CD4-positive, alpha-beta memory T cell (primary cell): ENCODE measurements at regions not wholly inside any gene's neighbourhood (a gene's known extent, or its start where the extent isn't known, plus 50 kb on each side); places are given as distances from the start of the nearest gene placed in this dataset.

Experiments
- CTCF ChIA-PET: fragments of 350-600 bp; sonication (Branson Sonifier 250); formaldehyde crosslinking; loops from one replicate; lab custom pipeline; 2021; ENCODE audit warnings: inconsistent platforms; ENCODE audit not compliant: partially characterized antibody; lab: Charles Lee
- POLR2A ChIA-PET: fragments of 350-600 bp; sonication (Branson Sonifier 250); formaldehyde crosslinking; loops from one replicate; lab custom pipeline; 2021; ENCODE audit not compliant: partially characterized antibody; lab: Charles Lee
- DNase-seq, 5 donors: peaks; one replicate each; pipeline versions ENCODE4 v3.0.0 to v3.0.0-alpha.2; 2020 to 2022; ENCODE audit warnings: mixed read lengths in 1 of 5
- H3K27ac ChIP-seq: one replicate; pipeline ENCODE4 v1.7.0; 2013; ENCODE audit warnings: low read depth, low read length
- H3K27me3 ChIP-seq: 2 replicates; pipeline ENCODE4 v1.7.0; 2013; ENCODE audit warnings: mild to moderate bottlenecking, low read length, moderate library complexity; ENCODE audit not compliant: insufficient read depth
- H3K36me3 ChIP-seq: 2 replicates; pipeline ENCODE4 v1.7.0; 2013; ENCODE audit warnings: mild to moderate bottlenecking, low read length, moderate library complexity; ENCODE audit not compliant: insufficient read depth
- H3K4me1 ChIP-seq: 2 replicates; pipeline ENCODE4 v1.7.0; 2013; ENCODE audit warnings: mild to moderate bottlenecking, low read length, moderate library complexity; ENCODE audit not compliant: insufficient read depth
- H3K4me3 ChIP-seq, 2 donors: one replicate each; pipeline ENCODE4 v1.7.0; 2013; ENCODE audit warnings: low read length in 2 of 2, mild to moderate bottlenecking in 1 of 2
- H3K9me3 ChIP-seq, 2 donors: one replicate each; pipeline ENCODE4 v1.7.0; 2013; ENCODE audit warnings: low read length in 2 of 2, control low read depth in 1 of 2; ENCODE audit not compliant: control insufficient read depth in 1 of 2
- H3K27ac Mint-ChIP-seq, 7 donors: one replicate each; pipeline ENCODE4 v1.8.0; 2020 to 2021; ENCODE audit warnings: mixed read lengths in 7 of 7, mild to moderate bottlenecking in 6 of 7, inconsistent platforms in 3 of 7, moderate library complexity in 3 of 7
- H3K27me3 Mint-ChIP-seq, 2 donors: one replicate each; pipeline ENCODE4 v1.8.0; 2020 to 2021; ENCODE audit warnings: mixed read lengths in 2 of 2
- H3K36me3 Mint-ChIP-seq, 2 donors: one replicate each; pipeline ENCODE4 v1.8.0; 2020 to 2021; ENCODE audit warnings: mixed read lengths in 2 of 2, inconsistent platforms in 1 of 2, mild to moderate bottlenecking in 1 of 2
- H3K4me1 Mint-ChIP-seq, 4 donors: one replicate each; pipeline ENCODE4 v1.8.0; 2020 to 2021; ENCODE audit warnings: mixed read lengths in 4 of 4, mild to moderate bottlenecking in 1 of 4
- H3K4me3 Mint-ChIP-seq, 8 donors: one replicate each; pipeline ENCODE4 v1.8.0; 2020 to 2021; ENCODE audit warnings: mixed read lengths in 8 of 8, mild to moderate bottlenecking in 7 of 8, moderate library complexity in 6 of 8, inconsistent platforms in 3 of 8
- H3K9me3 Mint-ChIP-seq, 8 donors: one replicate each; pipeline ENCODE4 v1.8.0; 2020 to 2021; ENCODE audit warnings: mixed read lengths in 8 of 8, mild to moderate bottlenecking in 5 of 8, inconsistent platforms in 3 of 8, moderate library complexity in 1 of 8
- intact Hi-C: fragments of 100-400 bp; cut with micrococcal nuclease; formaldehyde crosslinking; loops from one replicate; pipeline ENCODE4 v1.15.1; 2023

GRCh38 chr10:120365872-120366271, 91.2 kb upstream of the PLPP4 start:
- no peak overlapping the region for H3K4me3 ChIP-seq
- H3K9me3 ChIP-seq, result no peaks in the 10 kb centered on the region
- Mint-ChIP-seq H3K4me3 (no peak overlapping the region), H3K4me1 (no peaks in the 10 kb centered on the region), H3K9me3 (peaks cover 0 to 11% (median 0%) of the 10 kb centered on the region in 8 donors), H3K27ac (no peak overlapping the region), H3K27me3 (peaks cover 0 to 2% of the 10 kb centered on the region in 2 donors), H3K36me3 (no peaks in the 10 kb centered on the region)
- no peaks in the 10 kb centered on the region for H3K27me3 ChIP-seq
- POLR2A ChIA-PET, result no interaction called here
- no peaks in the 10 kb centered on the region for H3K36me3 ChIP-seq
- CTCF ChIA-PET, result no interaction called here
- no peak for DNase-seq
- intact Hi-C loops, result no loop called here
- no peaks in the 10 kb centered on the region for H3K4me1 ChIP-seq
- no peak overlapping the region for H3K27ac ChIP-seq

- Histone ChIP-seq H3K27ac (no peak overlapping the region), H3K4me1 (no peaks in the 10 kb centered on the region), H3K27me3 (no peaks in the 10 kb centered on the region), H3K36me3 (no peaks in the 10 kb centered on the region), H3K9me3 (no peaks in the 10 kb centered on the region), H3K4me3 (no peak overlapping the region)
- peaks cover 0 to 7% (median 0%) of the 10 kb centered on the region in 8 donors for H3K9me3 Mint-ChIP-seq
- no peaks in the 10 kb centered on the region for H3K4me1 Mint-ChIP-seq
- DNase-seq, result no peak
- H3K36me3 Mint-ChIP-seq, result no peaks in the 10 kb centered on the region
- ChIA-PET POLR2A (no interaction called here), CTCF (no interaction called here)
- intact Hi-C loops, result no loop called here
- no peak overlapping the region for H3K27ac Mint-ChIP-seq
- H3K4me3 Mint-ChIP-seq, result no peak overlapping the region
- peaks cover 0 to 2% of the 10 kb centered on the region in 2 donors for H3K27me3 Mint-ChIP-seq
Measured at GRCh38 chr10:120367341-120367740, 89.7 kb upstream of the PLPP4 start.

- POLR2A ChIA-PET, result no interaction called here
- H3K4me3 ChIP-seq, result no peak overlapping the region
- peaks cover 2% of the 10 kb centered on the region in 2 donors for H3K27me3 Mint-ChIP-seq
Measured at GRCh38 chr10:120368338-120368737, 88.7 kb upstream of the PLPP4 start.

GRCh38 chr10:120368927-120369326, 88.1 kb upstream of the PLPP4 start:
- Histone ChIP-seq H3K27me3 (no peaks in the 10 kb centered on the region), H3K9me3 (no peaks in the 10 kb centered on the region), H3K27ac (no peak overlapping the region), H3K4me1 (no peaks in the 10 kb centered on the region), H3K36me3 (no peaks in the 10 kb centered on the region), H3K4me3 (no peak overlapping the region)
- Mint-ChIP-seq H3K4me1 (no peaks in the 10 kb centered on the region), H3K27ac (no peak overlapping the region), H3K27me3 (peaks cover 2% of the 10 kb centered on the region in 2 donors), H3K4me3 (no peak overlapping the region), H3K36me3 (no peaks in the 10 kb centered on the region), H3K9me3 (peaks cover 0 to 3% (median 0%) of the 10 kb centered on the region in 8 donors)
- ChIA-PET POLR2A (no interaction called here), CTCF (no interaction called here)
- no peak for DNase-seq
- intact Hi-C loops, result no loop called here

More at GRCh38 chr10:120368338-120368737, 88.7 kb upstream of the PLPP4 start:
- Mint-ChIP-seq H3K36me3 (no peaks in the 10 kb centered on the region), H3K4me3 (no peak overlapping the region), H3K27ac (no peak overlapping the region), H3K9me3 (peaks cover 0 to 3% (median 0%) of the 10 kb centered on the region in 8 donors), H3K4me1 (no peaks in the 10 kb centered on the region)
- no peak for DNase-seq
- Histone ChIP-seq H3K36me3 (no peaks in the 10 kb centered on the region), H3K27ac (no peak overlapping the region), H3K4me1 (no peaks in the 10 kb centered on the region), H3K27me3 (no peaks in the 10 kb centered on the region), H3K9me3 (no peaks in the 10 kb centered on the region)
- CTCF ChIA-PET, result no interaction called here
- intact Hi-C loops, result no loop called here

DNA sequence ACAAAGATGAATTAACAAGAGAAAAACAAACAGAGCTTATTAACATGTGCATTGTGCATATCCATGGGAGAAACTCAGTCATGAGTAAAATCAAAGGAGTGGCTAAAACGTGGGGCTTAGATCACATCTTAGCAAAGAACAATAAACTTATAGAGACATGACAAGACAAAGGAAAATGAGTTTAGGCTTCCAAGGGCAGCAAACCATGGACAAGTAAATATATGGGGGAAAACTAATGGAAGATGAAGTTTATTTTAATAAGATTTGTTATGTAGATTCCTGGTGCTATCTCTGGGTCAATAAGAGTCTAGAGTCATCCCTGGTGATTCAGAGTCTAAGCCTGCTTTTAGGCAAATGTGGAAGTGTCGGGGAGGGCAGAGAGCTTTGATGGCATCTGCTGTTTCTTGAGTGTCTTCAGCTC, 87.2 kb upstream of the PLPP4 start:
- POLR2A ChIA-PET, result no interaction called here
- no peaks in the 10 kb centered on the region for H3K4me1 Mint-ChIP-seq
- no peaks in the 10 kb centered on the region for H3K36me3 Mint-ChIP-seq
- DNase-seq, result no peak
- H3K27ac Mint-ChIP-seq, result no peak overlapping the region
- H3K4me3 ChIP-seq, result no peak overlapping the region
- CTCF ChIA-PET, result no interaction called here
- H3K9me3 ChIP-seq, result no peaks in the 10 kb centered on the region
- H3K4me3 Mint-ChIP-seq, result no peak overlapping the region
- no peaks in the 10 kb centered on the region for H3K4me1 ChIP-seq
- no peak overlapping the region for H3K27ac ChIP-seq
- intact Hi-C loops, result no loop called here
- no peaks in the 10 kb centered on the region for H3K27me3 ChIP-seq
- peaks cover 2% of the 10 kb centered on the region in 2 donors for H3K27me3 Mint-ChIP-seq
- H3K9me3 Mint-ChIP-seq, result peaks cover 0 to 3% (median 0%) of the 10 kb centered on the region in 8 donors
- H3K36me3 ChIP-seq, result no peaks in the 10 kb centered on the region

- POLR2A ChIA-PET, result no interaction called here
- Mint-ChIP-seq H3K27ac (no peak overlapping the region), H3K9me3 (peaks cover 0 to 3% (median 0%) of the 10 kb centered on the region in 8 donors), H3K4me3 (no peak overlapping the region), H3K27me3 (peaks cover 0 to 2% of the 10 kb centered on the region in 2 donors), H3K36me3 (no peaks in the 10 kb centered on the region), H3K4me1 (no peaks in the 10 kb centered on the region)
- intact Hi-C loops, result no loop called here
- Histone ChIP-seq H3K27ac (no peak overlapping the region), H3K36me3 (no peaks in the 10 kb centered on the region), H3K4me1 (no peaks in the 10 kb centered on the region), H3K27me3 (no peaks in the 10 kb centered on the region), H3K4me3 (no peak overlapping the region), H3K9me3 (no peaks in the 10 kb centered on the region)
- DNase-seq, result no peak
- CTCF ChIA-PET, result no interaction called here
Measured at GRCh38 chr10:120371856-120372255, 85.2 kb upstream of the PLPP4 start.

- H3K27ac ChIP-seq, result no peak overlapping the region
- no peaks in the 10 kb centered on the region for H3K4me1 ChIP-seq
- H3K9me3 Mint-ChIP-seq, result peaks cover 0 to 3% (median 0%) of the 10 kb centered on the region in 8 donors
- intact Hi-C loops, result no loop called here
- H3K27me3 ChIP-seq, result no peaks in the 10 kb centered on the region
- H3K27ac Mint-ChIP-seq, result no peak overlapping the region
- CTCF ChIA-PET, result no interaction called here
- H3K9me3 ChIP-seq, result no peaks in the 10 kb centered on the region
- H3K4me3 Mint-ChIP-seq, result no peak overlapping the region
- H3K36me3 Mint-ChIP-seq, result no peaks in the 10 kb centered on the region
- DNase-seq, result no peak
- no peaks in the 10 kb centered on the region for H3K36me3 ChIP-seq
- H3K4me1 Mint-ChIP-seq, result no peaks in the 10 kb centered on the region
- POLR2A ChIA-PET, result no interaction called here
- peaks cover 0 to 2% of the 10 kb centered on the region in 2 donors for H3K27me3 Mint-ChIP-seq
- H3K4me3 ChIP-seq, result no peak overlapping the region
Measured at GRCh38 chr10:120372917-120373316, 84.1 kb upstream of the PLPP4 start.

GRCh38 chr10:120375666-120376065, 81.4 kb upstream of the PLPP4 start:
- intact Hi-C loops, result no loop called here
- ChIA-PET CTCF (interaction anchor here (1.2 kb wide), 1 partner anchor 39 kb away, joined by 3 read pairs; no protein-coding TSS in a partner anchor), POLR2A (no interaction called here)
- Mint-ChIP-seq H3K27ac (no peak overlapping the region), H3K9me3 (peaks cover 0 to 5% (median 2%) of the 10 kb centered on the region in 8 donors), H3K4me3 (no peak overlapping the region), H3K27me3 (peaks cover 2 to 5% of the 10 kb centered on the region in 2 donors), H3K4me1 (no peaks in the 10 kb centered on the region), H3K36me3 (no peaks in the 10 kb centered on the region)
- DNase-seq, result no peak
- no peak overlapping the region for H3K27ac ChIP-seq
- H3K36me3 ChIP-seq, result no peaks in the 10 kb centered on the region
- no peaks in the 10 kb centered on the region for H3K9me3 ChIP-seq
- H3K4me1 ChIP-seq, result no peaks in the 10 kb centered on the region
- no peak overlapping the region for H3K4me3 ChIP-seq
- H3K27me3 ChIP-seq, result no peaks in the 10 kb centered on the region
